Right ventricle myocardium superior (tissue), 1 donor: ENCODE measurements at regions not wholly inside any gene's neighbourhood (a gene's known extent, or its start where the extent isn't known, plus 50 kb on each side); places are given as distances from the start of the nearest gene placed in this dataset.
"Not testable (repeated sequence)": the region's sequence is repeated elsewhere in the genome, so short reads cannot be mapped to it uniquely, and the experiment has no call there.

Source experiments
- ATAC-seq: fragments of 200-7000 bp; cut with Tn5 transposase; one replicate; pipeline ENCODE4 v1.9.1; 2020; ENCODE audit warnings: mild to moderate bottlenecking; ENCODE audit not compliant: poor library complexity
- DNase-seq: peaks from one replicate; pipeline ENCODE4 v3.0.0-alpha.2; 2020
- intact Hi-C: fragments of 100-400 bp; cut with DNase I; formaldehyde crosslinking; loops from one replicate; pipeline ENCODE4 v1.11.2; 2022
- donor health status: DM: no; HTN: yes; CAD: no; lungs with severe emphysema.

- ATAC-seq (no peak), DNase-seq (no peak)
- intact Hi-C loops: loop anchor here (10.0 kb wide), 1 partner anchor 181 kb away; no protein-coding TSS in a partner anchor
Observed at GRCh38 chr4:159024266-159024665, 78.6 kb upstream of the RAPGEF2 start.

- DNase-seq: no peak
- ATAC-seq: no peak
- intact Hi-C loops: loop anchor here (10.0 kb wide), 1 partner anchor 180 kb away; no protein-coding TSS in a partner anchor
Observed at GRCh38 chr4:159024828-159025227, 78.1 kb upstream of the RAPGEF2 start.

- intact Hi-C loops: loop anchor here (10.0 kb wide), 1 partner anchor 178 kb away; no protein-coding TSS in a partner anchor
- DNase-seq (no peak), ATAC-seq (no peak)
Observed at GRCh38 chr4:159026329-159026728, 76.5 kb upstream of the RAPGEF2 start.

GRCh38 chr4:159027535-159027934 is 75.3 kb upstream of the RAPGEF2 start:
- DNase-seq (no peak), ATAC-seq (no peak)
- intact Hi-C loops: loop anchor here (10.0 kb wide), 1 partner anchor 177 kb away; no protein-coding TSS in a partner anchor

- ATAC-seq: no peak
Observed at GRCh38 chr4:159029481-159029880, 73.4 kb upstream of the RAPGEF2 start.

GRCh38 chr4:159030297-159030696 is 72.6 kb upstream of the RAPGEF2 start:
- ATAC-seq, intact Hi-C loops, DNase-seq: not testable (repeated sequence)

More at GRCh38 chr4:159029481-159029880, 73.4 kb upstream of the RAPGEF2 start:
- intact Hi-C loops: loop anchor here (10.0 kb wide), 1 partner anchor 175 kb away; no protein-coding TSS in a partner anchor
- DNase-seq: no peak

- intact Hi-C loops: no loop called here
- DNase-seq: no peak
- no peak for ATAC-seq
Observed at GRCh38 chr4:159035570-159035969, 67.3 kb upstream of the RAPGEF2 start.

GRCh38 chr4:159038536-159038935 is 64.3 kb upstream of the RAPGEF2 start:
- DNase-seq: no peak

GRCh38 chr4:159041054-159042034 is 61.5 kb upstream of the RAPGEF2 start:
- ATAC-seq (no peak), DNase-seq (no peak)
- intact Hi-C loops: no loop called here

More at GRCh38 chr4:159038536-159038935, 64.3 kb upstream of the RAPGEF2 start:
- no peak for ATAC-seq
- intact Hi-C loops: no loop called here

GRCh38 chr4:159042097-159042605 is 60.7 kb upstream of the RAPGEF2 start:
- peak; percentile 86 for ATAC-seq
- no peak for DNase-seq
- intact Hi-C loops: no loop called here

GRCh38 chr4:159042868-159043267 is 60.0 kb upstream of the RAPGEF2 start:
- ATAC-seq: no peak
- DNase-seq: no peak
- intact Hi-C loops: no loop called here

- intact Hi-C loops: no loop called here
- DNase-seq: no peak
- no peak for ATAC-seq
Observed at GRCh38 chr4:159043861-159044260, 59.0 kb upstream of the RAPGEF2 start.

GRCh38 chr4:159045321-159045720 is 57.6 kb upstream of the RAPGEF2 start:
- no peak for ATAC-seq
- intact Hi-C loops: no loop called here
- DNase-seq: no peak

GRCh38 chr4:159046683-159047082 is 56.2 kb upstream of the RAPGEF2 start:
- intact Hi-C loops: no loop called here
- DNase-seq (no peak), ATAC-seq (no peak)

- ATAC-seq: peak; percentile 30
- DNase-seq: no peak
- intact Hi-C loops: no loop called here
Observed at GRCh38 chr4:159047478-159048165, 55.3 kb upstream of the RAPGEF2 start.

- intact Hi-C loops: no loop called here
- DNase-seq (peak; percentile 83), ATAC-seq (peak; percentile 97)
Observed at GRCh38 chr4:159048166-159048886, 54.6 kb upstream of the RAPGEF2 start.

- intact Hi-C loops: no loop called here
- ATAC-seq: no peak
- DNase-seq: no peak
Observed at GRCh38 chr4:159049780-159050375, 53.0 kb upstream of the RAPGEF2 start.
